Body of pancreas (tissue), 4 donors: ENCODE measurements at regions not wholly inside any gene's neighbourhood (a gene's known extent, or its start where the extent isn't known, plus 50 kb on each side); places are given as distances from the start of the nearest gene placed in this dataset.

Source experiments
- POLR2A ChIP-seq, 3 donors: fragments of 450-650 bp; IDR thresholded peaks; one replicate each; pipeline ENCODE4 v1.6.1; 2016; ENCODE audit warnings: antibody characterized with exemption in 3 of 3, mild to moderate bottlenecking in 2 of 3
- TF ChIP-seq, protein P1 (sequence below), 7 experiments: fragments of 450-650 bp in 4 of 7; fragments of 200-600 bp in 3 of 7; sonication (generic) in 3 of 7; IDR thresholded peaks; one replicate each; pipeline ENCODE4 v1.5.1; 2016 to 2019; ENCODE audit warnings: antibody characterized with exemption in 7 of 7

DNA sequence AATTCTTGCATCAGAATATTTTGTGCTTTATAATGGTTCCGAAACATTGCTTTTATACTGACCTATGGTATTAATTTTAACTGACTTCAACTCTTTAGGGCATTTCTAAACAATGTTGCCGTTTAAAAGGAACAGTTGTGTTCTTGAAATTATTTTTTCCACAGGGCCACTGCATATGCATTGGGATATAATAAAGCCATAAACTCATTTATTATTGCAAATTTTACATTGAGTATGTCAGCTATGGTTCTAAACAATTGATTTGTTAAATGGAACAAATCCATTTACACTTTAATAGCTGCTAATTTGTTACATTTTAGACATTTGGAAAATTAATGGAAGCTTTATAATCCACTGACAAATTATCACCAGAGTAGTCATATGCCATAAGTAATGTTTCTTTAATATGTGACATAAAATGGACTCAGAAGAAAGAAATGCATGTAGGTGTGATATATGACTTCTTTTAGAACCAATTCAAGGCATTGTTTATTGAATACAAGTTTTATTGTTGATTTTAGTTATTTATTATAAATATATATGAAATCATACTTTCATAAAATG lies 553.3 kb downstream of the TLL1 start:
- TF ChIP-seq, protein P1, sequence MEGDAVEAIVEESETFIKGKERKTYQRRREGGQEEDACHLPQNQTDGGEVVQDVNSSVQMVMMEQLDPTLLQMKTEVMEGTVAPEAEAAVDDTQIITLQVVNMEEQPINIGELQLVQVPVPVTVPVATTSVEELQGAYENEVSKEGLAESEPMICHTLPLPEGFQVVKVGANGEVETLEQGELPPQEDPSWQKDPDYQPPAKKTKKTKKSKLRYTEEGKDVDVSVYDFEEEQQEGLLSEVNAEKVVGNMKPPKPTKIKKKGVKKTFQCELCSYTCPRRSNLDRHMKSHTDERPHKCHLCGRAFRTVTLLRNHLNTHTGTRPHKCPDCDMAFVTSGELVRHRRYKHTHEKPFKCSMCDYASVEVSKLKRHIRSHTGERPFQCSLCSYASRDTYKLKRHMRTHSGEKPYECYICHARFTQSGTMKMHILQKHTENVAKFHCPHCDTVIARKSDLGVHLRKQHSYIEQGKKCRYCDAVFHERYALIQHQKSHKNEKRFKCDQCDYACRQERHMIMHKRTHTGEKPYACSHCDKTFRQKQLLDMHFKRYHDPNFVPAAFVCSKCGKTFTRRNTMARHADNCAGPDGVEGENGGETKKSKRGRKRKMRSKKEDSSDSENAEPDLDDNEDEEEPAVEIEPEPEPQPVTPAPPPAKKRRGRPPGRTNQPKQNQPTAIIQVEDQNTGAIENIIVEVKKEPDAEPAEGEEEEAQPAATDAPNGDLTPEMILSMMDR (IDR thresholded peaks at IDR 0.05): no peak
- TF ChIP-seq POLR2A (IDR thresholded peaks at IDR 0.05): no peak
